T-cell (primary cell): ENCODE measurements at regions not wholly inside any gene's neighbourhood (a gene's known extent, or its start where the extent isn't known, plus 50 kb on each side); places are given as distances from the start of the nearest gene placed in this dataset.

Experiments used
- ATAC-seq, 4 experiments: fragments of 200-7000 bp in 3 of 4; fragments of 150-1000 bp in 1 of 4; cut with Tn5 transposase; replicated peaks in 1 of 4; 1 replicate in 3 of 4; 2 replicates in 1 of 4; pipeline ENCODE4 v1.10.0; 2021; ENCODE audit warnings: moderate library complexity in 3 of 4, mild to moderate bottlenecking in 2 of 4, moderate number of reproducible peaks in 1 of 4
- CTCF ChIA-PET, 2 donors: fragments of 300-600 bp; sonication (Branson Sonifier 250); formaldehyde crosslinking; loops; one replicate each; lab custom pipeline; 2022; ENCODE audit warnings: antibody characterized with exemption in 2 of 2; lab: Charles Lee
- POLR2A ChIA-PET, 2 donors: fragments of 300-600 bp; sonication (Branson Sonifier 250); formaldehyde crosslinking; loops; one replicate each; lab custom pipeline; 2022; ENCODE audit warnings: antibody characterized with exemption in 2 of 2; lab: Charles Lee
- DNase-seq, 35 experiments: peaks; one replicate each; pipeline versions ENCODE4 v3.0.0 to v3.0.0-alpha.2; 2013 to 2023
- H3K27ac ChIP-seq: one replicate; pipeline ENCODE4 v1.5.1; 2013; ENCODE audit warnings: low read length
- H3K27me3 ChIP-seq, 2 experiments: replicated peaks in 1 of 2; 1 replicate in 1 of 2; 2 replicates in 1 of 2; pipeline versions ENCODE4 v1.6.1 to v1.7.0; 2013; ENCODE audit warnings: low read length in 1 of 2, mixed read lengths in 1 of 2; ENCODE audit not compliant: control insufficient read depth in 2 of 2, insufficient read depth in 2 of 2; ENCODE audit errors: extremely low read depth in 1 of 2
- H3K36me3 ChIP-seq, 2 donors: 1 replicate in 1 of 2; 2 replicates in 1 of 2; pipeline versions ENCODE4 v1.6.1 to v1.7.0; 2013; ENCODE audit warnings: low read length in 1 of 2; ENCODE audit not compliant: control insufficient read depth in 2 of 2, insufficient read depth in 1 of 2; ENCODE audit errors: extremely low read depth in 1 of 2
- H3K4me1 ChIP-seq, 2 experiments: 1 replicate in 1 of 2; 2 replicates in 1 of 2; pipeline versions ENCODE4 v1.6.1 to v1.7.0; 2013; ENCODE audit warnings: low read length in 2 of 2, mixed read lengths in 1 of 2; ENCODE audit not compliant: insufficient read depth in 2 of 2, control insufficient read depth in 1 of 2; ENCODE audit errors: extremely low read depth in 1 of 2
- H3K4me3 ChIP-seq, 2 donors: 1 replicate in 1 of 2; 2 replicates in 1 of 2; pipeline versions ENCODE4 v1.5.1 to v1.7.0; 2013; ENCODE audit warnings: mild to moderate bottlenecking in 2 of 2, low read length in 1 of 2, moderate library complexity in 1 of 2; ENCODE audit not compliant: control insufficient read depth in 1 of 2; ENCODE audit errors: extremely low read depth in 1 of 2
- H3K9me3 ChIP-seq: 2 replicates; pipeline ENCODE4 v1.7.0; 2013
- H3K27ac Mint-ChIP-seq, 2 donors: one replicate each; pipeline ENCODE4 v1.8.0; 2020 to 2021; ENCODE audit warnings: mild to moderate bottlenecking in 2 of 2, mixed read lengths in 2 of 2
- H3K27me3 Mint-ChIP-seq, 2 donors: one replicate each; pipeline ENCODE4 v1.8.0; 2021 to 2022; ENCODE audit warnings: mixed read lengths in 2 of 2
- H3K36me3 Mint-ChIP-seq: one replicate; pipeline ENCODE4 v1.8.0; 2021; ENCODE audit warnings: mixed read lengths
- H3K4me1 Mint-ChIP-seq, 3 donors: one replicate each; pipeline ENCODE4 v1.8.0; 2020 to 2022; ENCODE audit warnings: mixed read lengths in 3 of 3, mild to moderate bottlenecking in 1 of 3
- H3K4me3 Mint-ChIP-seq, 3 donors: one replicate each; pipeline ENCODE4 v1.8.0; 2020 to 2022; ENCODE audit warnings: mild to moderate bottlenecking in 3 of 3, mixed read lengths in 3 of 3, moderate library complexity in 3 of 3
- H3K9me3 Mint-ChIP-seq, 3 donors: one replicate each; pipeline ENCODE4 v1.8.0; 2020 to 2022; ENCODE audit warnings: mixed read lengths in 3 of 3
- WGBS: methylation state at CpG from one replicate; pipeline ENCODE4 v1.1.5; 2013; ENCODE audit warnings: missing lambda C conversion rate; ENCODE audit not compliant: insufficient coverage; 5-methylcytosine and 5-hydroxymethylcytosine counted together

DNA sequence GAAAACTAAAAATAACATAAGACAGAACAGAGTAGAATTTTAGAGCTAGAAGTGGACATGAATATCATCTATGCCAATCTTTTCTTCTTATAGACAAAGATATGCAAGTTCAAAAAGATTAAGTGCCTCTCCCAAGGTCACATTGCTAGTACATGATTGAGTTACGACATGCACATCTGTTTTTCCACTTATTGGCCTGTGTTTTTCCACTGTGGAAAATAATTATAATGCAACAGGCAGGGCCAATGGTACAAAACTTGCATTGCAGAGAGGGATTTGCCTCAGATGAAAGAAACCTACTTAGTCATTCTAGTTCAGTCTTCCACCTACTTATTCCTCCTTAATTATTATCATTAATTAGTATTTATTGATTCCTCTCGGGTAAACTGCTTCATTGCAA lies 407.8 kb upstream of the SGCD start:
- Histone ChIP-seq H3K4me3 (no peak overlapping the region), H3K27ac (no peak overlapping the region), H3K27me3 (no peaks in the 10 kb centered on the region), H3K9me3 (no peaks in the 10 kb centered on the region), H3K36me3 (no peaks in the 10 kb centered on the region), H3K4me1 (no peaks in the 10 kb centered on the region)
- Mint-ChIP-seq H3K9me3 (no peaks in the 10 kb centered on the region), H3K27ac (no peak overlapping the region), H3K36me3 (no peaks in the 10 kb centered on the region), H3K27me3 (peaks cover 4 to 24% of the 10 kb centered on the region in 2 donors), H3K4me3 (no peak overlapping the region), H3K4me1 (no peaks in the 10 kb centered on the region)
- ChIA-PET CTCF (no interaction called here), POLR2A (no interaction called here)
- no CpG with 5 or more reads among the region's 2 CpGs for WGBS
- DNase-seq (no peak), ATAC-seq (no peak)

DNA sequence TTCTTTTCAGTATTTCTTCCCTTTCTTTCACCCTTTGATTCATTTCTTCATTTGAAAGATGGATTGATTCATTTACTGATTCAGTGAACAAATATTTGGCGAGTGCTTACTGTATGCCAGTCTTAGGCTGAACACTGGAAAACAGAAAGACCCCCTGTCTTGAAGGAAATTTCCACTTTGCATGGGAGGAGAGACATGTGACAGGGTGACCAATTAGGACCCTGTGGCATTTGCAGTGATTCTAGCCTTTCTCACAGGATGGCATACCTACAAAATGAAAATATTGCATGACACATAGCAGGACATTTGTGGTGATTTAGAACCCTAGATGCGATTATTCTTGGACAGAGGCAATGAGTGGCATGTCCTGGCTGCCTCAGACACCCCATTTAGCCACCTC lies 407.2 kb upstream of the SGCD start:
- whole genome bisulfite sequencing: 60% methylated on average over 1 of the region's 2 CpGs
- Mint-ChIP-seq H3K36me3 (no peaks in the 10 kb centered on the region), H3K9me3 (no peaks in the 10 kb centered on the region), H3K4me3 (no peak overlapping the region), H3K27ac (no peak overlapping the region), H3K27me3 (peaks cover 4 to 24% of the 10 kb centered on the region in 2 donors), H3K4me1 (no peaks in the 10 kb centered on the region)
- ATAC-seq: no peak
- Histone ChIP-seq H3K4me1 (no peaks in the 10 kb centered on the region), H3K27me3 (no peaks in the 10 kb centered on the region), H3K27ac (no peak overlapping the region), H3K36me3 (no peaks in the 10 kb centered on the region), H3K4me3 (no peak overlapping the region), H3K9me3 (no peaks in the 10 kb centered on the region)
- no peak for DNase-seq
- POLR2A ChIA-PET: no interaction called here
- CTCF ChIA-PET: no interaction called here

DNA sequence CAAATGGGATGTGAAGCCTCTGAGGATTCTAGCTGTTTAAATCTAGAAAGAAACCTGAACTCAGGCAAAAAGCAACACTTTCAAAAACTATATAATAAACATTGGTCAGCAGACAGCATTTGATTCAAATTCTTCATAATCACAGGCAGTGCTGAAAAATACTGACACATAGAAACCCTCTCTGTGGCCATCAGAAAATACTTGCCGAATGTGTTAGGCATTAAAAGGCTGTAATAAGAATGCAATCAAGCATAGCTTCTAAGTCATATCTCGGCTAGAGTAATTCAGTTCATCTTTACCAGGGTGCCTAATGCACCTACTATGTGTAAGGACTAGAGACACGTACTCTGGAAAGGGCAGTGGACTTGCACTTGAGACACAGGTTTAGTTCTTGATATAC lies 405.3 kb upstream of the SGCD start:
- H3K4me3 ChIP-seq: no peak overlapping the region
- CTCF ChIA-PET: no interaction called here
- POLR2A ChIA-PET: no interaction called here
- no peak for DNase-seq
- H3K9me3 ChIP-seq: no peaks in the 10 kb centered on the region
- H3K9me3 Mint-ChIP-seq: no peaks in the 10 kb centered on the region
- H3K36me3 Mint-ChIP-seq: no peaks in the 10 kb centered on the region
- ATAC-seq: no peak
- peaks cover 0 to 2% of the 10 kb centered on the region in 2 experiments for H3K27me3 ChIP-seq
- H3K27ac Mint-ChIP-seq: no peak overlapping the region
- WGBS: no CpG with 5 or more reads among the region's 3 CpGs
- no peaks in the 10 kb centered on the region for H3K4me1 Mint-ChIP-seq
- H3K4me3 Mint-ChIP-seq: no peak overlapping the region
- H3K27ac ChIP-seq: no peak overlapping the region
- H3K4me1 ChIP-seq: no peaks in the 10 kb centered on the region
- peaks cover 4 to 24% of the 10 kb centered on the region in 2 donors for H3K27me3 Mint-ChIP-seq
- no peaks in the 10 kb centered on the region for H3K36me3 ChIP-seq

DNA sequence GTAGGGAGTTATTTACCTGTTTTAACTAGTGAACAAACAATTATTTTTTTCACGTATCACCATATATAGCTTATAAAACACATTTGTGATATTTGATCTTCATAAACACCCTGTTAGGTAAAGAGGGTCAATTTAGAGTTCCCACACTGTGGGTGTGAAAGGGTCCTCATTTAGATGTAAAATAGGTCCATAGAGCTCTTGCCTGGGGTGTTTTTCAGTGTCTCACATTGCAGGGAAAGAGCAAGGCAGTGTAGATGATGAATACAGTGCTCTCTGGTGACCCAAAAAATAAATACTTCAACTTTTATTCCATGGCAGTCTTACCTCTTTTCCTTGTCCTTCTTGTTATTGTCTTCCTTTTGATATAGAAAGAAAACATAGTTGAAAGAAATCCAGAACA lies 403.2 kb upstream of the SGCD start:
- POLR2A ChIA-PET: no interaction called here
- ATAC-seq (no peak), DNase-seq (no peak)
- CTCF ChIA-PET: no interaction called here
- Histone ChIP-seq H3K9me3 (no peaks in the 10 kb centered on the region), H3K36me3 (no peaks in the 10 kb centered on the region), H3K4me1 (no peaks in the 10 kb centered on the region), H3K4me3 (no peak overlapping the region), H3K27ac (no peak overlapping the region), H3K27me3 (peaks cover 0 to 2% of the 10 kb centered on the region in 2 experiments)
- Mint-ChIP-seq H3K36me3 (no peaks in the 10 kb centered on the region), H3K27ac (no peak overlapping the region), H3K27me3 (peaks cover 3 to 18% of the 10 kb centered on the region in 2 donors), H3K9me3 (no peaks in the 10 kb centered on the region), H3K4me1 (no peaks in the 10 kb centered on the region), H3K4me3 (no peak overlapping the region)
- WGBS: no CpG with 5 or more reads among the region's 1 CpG

DNA sequence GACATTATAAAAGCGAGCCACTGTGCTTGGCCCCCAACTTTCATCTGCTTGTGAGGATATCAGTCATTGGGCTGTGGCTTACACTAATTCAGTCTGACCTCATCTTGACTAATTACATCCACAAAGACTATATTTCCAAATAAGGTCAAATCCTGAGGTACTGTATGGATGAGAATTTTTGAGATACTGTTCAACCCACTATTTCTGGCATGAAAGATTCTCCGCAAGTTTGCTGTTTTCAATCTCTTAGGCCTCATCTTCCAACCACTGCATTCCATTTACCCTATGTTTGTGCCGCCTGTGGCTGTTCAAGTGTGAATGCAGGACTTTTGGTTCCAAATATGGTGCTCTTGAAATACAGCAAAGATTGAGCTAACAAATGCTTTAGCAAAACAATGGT lies 400.9 kb upstream of the SGCD start:
- no peak for ATAC-seq

DNA sequence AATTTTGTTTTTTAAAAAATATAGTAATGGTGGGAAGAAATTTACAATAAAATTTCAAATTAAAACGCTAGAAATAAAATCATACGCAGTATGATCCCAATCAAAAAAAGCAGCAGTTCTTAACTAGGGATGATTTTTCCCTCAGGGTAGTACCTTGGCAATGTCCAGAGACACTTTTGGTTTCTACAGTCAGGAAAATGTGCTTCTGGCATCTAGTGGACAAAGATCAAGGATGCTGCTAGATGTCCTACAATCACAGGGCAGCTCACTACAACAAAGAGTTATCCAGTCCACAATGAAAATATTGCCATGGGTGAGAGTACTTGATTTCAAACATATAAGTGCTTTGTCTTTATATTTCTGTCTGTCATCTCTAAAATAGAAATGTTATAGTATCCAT lies 400.2 kb upstream of the SGCD start:
- H3K4me1 Mint-ChIP-seq: no peaks in the 10 kb centered on the region
- no peaks in the 10 kb centered on the region for H3K36me3 Mint-ChIP-seq
- H3K4me3 Mint-ChIP-seq: no peak overlapping the region
- H3K9me3 Mint-ChIP-seq: no peaks in the 10 kb centered on the region
- peaks cover 0 to 2% of the 10 kb centered on the region in 2 experiments for H3K27me3 ChIP-seq
- peaks cover 4 to 12% of the 10 kb centered on the region in 2 donors for H3K27me3 Mint-ChIP-seq
- H3K4me1 ChIP-seq: no peaks in the 10 kb centered on the region
- H3K27ac Mint-ChIP-seq: no peak overlapping the region
- no peaks in the 10 kb centered on the region for H3K36me3 ChIP-seq
- H3K4me3 ChIP-seq: no peak overlapping the region
- ChIA-PET CTCF (no interaction called here), POLR2A (no interaction called here)
- no peaks in the 10 kb centered on the region for H3K9me3 ChIP-seq
- DNase-seq (no peak), ATAC-seq (no peak)
- H3K27ac ChIP-seq: no peak overlapping the region
- no CpG with 5 or more reads among the region's 2 CpGs for WGBS

More for the DNA sequence above, 400.9 kb upstream of the SGCD start:
- no peaks in the 10 kb centered on the region for H3K4me1 Mint-ChIP-seq
- Histone ChIP-seq H3K4me1 (no peaks in the 10 kb centered on the region), H3K27ac (no peak overlapping the region), H3K4me3 (no peak overlapping the region), H3K36me3 (no peaks in the 10 kb centered on the region), H3K27me3 (peaks cover 0 to 2% of the 10 kb centered on the region in 2 experiments), H3K9me3 (no peaks in the 10 kb centered on the region)
- no peak overlapping the region for H3K4me3 Mint-ChIP-seq
- H3K9me3 Mint-ChIP-seq: no peaks in the 10 kb centered on the region
- CTCF ChIA-PET: no interaction called here
- no peak overlapping the region for H3K27ac Mint-ChIP-seq
- no peak for DNase-seq
- H3K36me3 Mint-ChIP-seq: no peaks in the 10 kb centered on the region
- POLR2A ChIA-PET: no interaction called here
- no CpG with 5 or more reads among the region's 3 CpGs for WGBS
- peaks cover 4 to 14% of the 10 kb centered on the region in 2 donors for H3K27me3 Mint-ChIP-seq

DNA sequence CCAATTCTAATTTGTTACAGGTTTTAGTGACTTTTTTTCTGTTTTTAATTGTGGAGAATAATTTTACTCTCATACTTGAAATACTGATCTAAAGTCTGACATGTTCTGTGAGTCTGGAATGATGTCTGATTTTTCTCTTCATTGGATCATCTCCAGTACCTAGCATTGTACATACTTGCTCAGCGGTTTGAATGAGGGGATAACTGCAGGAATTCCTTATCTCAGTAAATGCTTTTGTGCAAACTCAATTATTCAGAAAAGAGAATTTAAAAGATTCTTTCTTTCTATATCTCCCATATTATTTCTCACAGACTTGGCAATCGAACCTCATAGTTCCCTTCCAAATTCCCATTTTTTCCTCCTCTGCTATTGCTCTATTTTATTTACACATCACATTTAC lies 397.9 kb upstream of the SGCD start:
- H3K4me3 Mint-ChIP-seq: no peak overlapping the region
- CTCF ChIA-PET: no interaction called here
- Histone ChIP-seq H3K9me3 (no peaks in the 10 kb centered on the region), H3K27me3 (peaks cover 0 to 2% of the 10 kb centered on the region in 2 experiments), H3K36me3 (no peaks in the 10 kb centered on the region), H3K27ac (no peak overlapping the region), H3K4me1 (no peaks in the 10 kb centered on the region), H3K4me3 (no peak overlapping the region)
- H3K4me1 Mint-ChIP-seq: no peaks in the 10 kb centered on the region
- H3K9me3 Mint-ChIP-seq: no peaks in the 10 kb centered on the region
- H3K27me3 Mint-ChIP-seq: peaks cover 4 to 7% of the 10 kb centered on the region in 2 donors
- no peak overlapping the region for H3K27ac Mint-ChIP-seq
- ATAC-seq (no peak), DNase-seq (no peak)
- no peaks in the 10 kb centered on the region for H3K36me3 Mint-ChIP-seq
- WGBS: 64% methylated on average over 1 of the region's 2 CpGs
- POLR2A ChIA-PET: no interaction called here
